WTC11 (cell line): ENCODE measurements at regions not wholly inside any gene's neighbourhood (a gene's known extent, or its start where the extent isn't known, plus 50 kb on each side); places are given as distances from the start of the nearest gene placed in this dataset.

Source experiments
- ATAC-seq: fragments of 200-7000 bp; cut with Tn5 transposase; 2 replicates; pipeline ENCODE4 v1.10.0; 2021; ENCODE audit warnings: mild to moderate bottlenecking, moderate library complexity
- CTCF ChIA-PET: fragments of 300-600 bp; sonication (Branson Sonifier 250); formaldehyde crosslinking; loops from one replicate; lab custom pipeline; 2021; ENCODE audit warnings: antibody characterized with exemption; lab: Charles Lee
- POLR2A ChIA-PET: fragments of 350-600 bp; sonication (Branson Sonifier 250); formaldehyde crosslinking; loops from one replicate; lab custom pipeline; 2021; ENCODE audit warnings: antibody characterized with exemption; lab: Charles Lee
- DNase-seq: peaks from one replicate; pipeline ENCODE4 v3.0.0; 2021; ENCODE audit warnings: low spot score
- H3K27ac Mint-ChIP-seq: 2 replicates; pipeline ENCODE4 v1.8.0; 2021; ENCODE audit warnings: mixed read lengths
- H3K27me3 Mint-ChIP-seq: 2 replicates; pipeline ENCODE4 v1.8.0; 2021; ENCODE audit warnings: low read depth, mild to moderate bottlenecking, moderate library complexity, mixed read lengths
- H3K36me3 Mint-ChIP-seq: 2 replicates; pipeline ENCODE4 v1.8.0; 2021; ENCODE audit warnings: mixed read lengths
- H3K4me1 Mint-ChIP-seq: 2 replicates; pipeline ENCODE4 v1.8.0; 2022; ENCODE audit warnings: mixed read lengths
- H3K4me3 Mint-ChIP-seq: 2 replicates; pipeline ENCODE4 v1.8.0; 2021; ENCODE audit warnings: mild to moderate bottlenecking, moderate library complexity, mixed read lengths
- H3K9me3 Mint-ChIP-seq: 2 replicates; pipeline ENCODE4 v1.8.0; 2021; ENCODE audit warnings: mixed read lengths
- ATF1 ChIP-seq: sonication (generic); formaldehyde crosslinking; IDR thresholded peaks from 2 replicates; pipeline ENCODE4 v1.8.1; 2023; ENCODE audit warnings: mild to moderate bottlenecking, moderate library complexity, missing genetic modification reagents
- CREM ChIP-seq: sonication (generic); formaldehyde crosslinking; IDR thresholded peaks from 2 replicates; pipeline ENCODE4 v1.8.1; 2022; ENCODE audit warnings: mild to moderate bottlenecking, missing genetic modification reagents, moderate library complexity
- ELF4 ChIP-seq: sonication (generic); formaldehyde crosslinking; IDR thresholded peaks from 2 replicates; pipeline ENCODE4 v1.8.1; 2022; ENCODE audit warnings: low read depth, mild to moderate bottlenecking, moderate library complexity, missing genetic modification reagents
- IRF2 ChIP-seq: sonication (generic); formaldehyde crosslinking; IDR thresholded peaks from 2 replicates; pipeline ENCODE4 v1.8.0; 2022; ENCODE audit warnings: low read depth, missing genetic modification reagents, borderline replicate concordance
- KAT7 ChIP-seq: sonication (generic); formaldehyde crosslinking; IDR thresholded peaks from 2 replicates; pipeline ENCODE4 v1.8.1; 2023; ENCODE audit warnings: missing genetic modification reagents, mild to moderate bottlenecking, borderline replicate concordance
- NFE2L1 ChIP-seq: sonication (generic); formaldehyde crosslinking; IDR thresholded peaks from 2 replicates; pipeline ENCODE4 v1.8.1; 2023; ENCODE audit warnings: missing genetic modification reagents
- NFYB ChIP-seq: sonication (generic); formaldehyde crosslinking; conservative IDR thresholded peaks from 2 replicates; pipeline ENCODE4 v1.8.0; 2022; ENCODE audit warnings: low read depth, missing genetic modification reagents
- SP1 ChIP-seq: sonication (generic); formaldehyde crosslinking; conservative IDR thresholded peaks from 2 replicates; pipeline ENCODE4 v1.8.1; 2022; ENCODE audit warnings: missing genetic modification reagents
- TCF7 ChIP-seq: sonication (generic); formaldehyde crosslinking; IDR thresholded peaks from 2 replicates; pipeline ENCODE4 v1.8.0; 2022; ENCODE audit warnings: mild to moderate bottlenecking, low read depth, missing genetic modification reagents, moderate library complexity
- TEAD4 ChIP-seq: sonication (generic); formaldehyde crosslinking; IDR thresholded peaks from 2 replicates; pipeline ENCODE4 v1.8.0; 2022; ENCODE audit warnings: mild to moderate bottlenecking, missing genetic modification reagents
- ZNF232 ChIP-seq: sonication (generic); formaldehyde crosslinking; IDR thresholded peaks from 2 replicates; pipeline ENCODE4 v1.8.0; 2022; ENCODE audit warnings: mild to moderate bottlenecking, missing genetic modification reagents
- ZNF423 ChIP-seq: fragments of 250-450 bp; sonication (Bioruptor Pico); IDR thresholded peaks from 2 replicates; pipeline ENCODE4 v2.1.2; 2022; ENCODE audit warnings: mild to moderate bottlenecking, moderate library complexity
- TF ChIP-seq, protein P1 (sequence below): sonication (generic); formaldehyde crosslinking; IDR thresholded peaks from 2 replicates; pipeline ENCODE4 v1.8.1; 2023; ENCODE audit warnings: mild to moderate bottlenecking, missing genetic modification reagents, borderline replicate concordance
- TF ChIP-seq, protein P2 (sequence below): sonication (generic); formaldehyde crosslinking; IDR thresholded peaks from 2 replicates; pipeline ENCODE4 v1.8.0; 2023; ENCODE audit warnings: mild to moderate bottlenecking, missing genetic modification reagents
- TF ChIP-seq, protein P3 (sequence below): sonication (generic); formaldehyde crosslinking; IDR thresholded peaks from 2 replicates; pipeline ENCODE4 v1.8.1; 2023; ENCODE audit warnings: mild to moderate bottlenecking, moderate library complexity, missing genetic modification reagents
- TF ChIP-seq, protein P4 (sequence below): sonication (generic); formaldehyde crosslinking; IDR thresholded peaks from 2 replicates; pipeline ENCODE4 v1.8.0; 2022; ENCODE audit warnings: mild to moderate bottlenecking, missing genetic modification reagents
- TF ChIP-seq, protein P5 (sequence below): sonication (generic); formaldehyde crosslinking; IDR thresholded peaks from 2 replicates; pipeline ENCODE4 v1.8.0; 2023; ENCODE audit warnings: missing genetic modification reagents
- TF ChIP-seq, protein P6 (sequence below): sonication (generic); formaldehyde crosslinking; IDR thresholded peaks from 2 replicates; pipeline ENCODE4 v1.8.0; 2022; ENCODE audit warnings: missing genetic modification reagents

DNA sequence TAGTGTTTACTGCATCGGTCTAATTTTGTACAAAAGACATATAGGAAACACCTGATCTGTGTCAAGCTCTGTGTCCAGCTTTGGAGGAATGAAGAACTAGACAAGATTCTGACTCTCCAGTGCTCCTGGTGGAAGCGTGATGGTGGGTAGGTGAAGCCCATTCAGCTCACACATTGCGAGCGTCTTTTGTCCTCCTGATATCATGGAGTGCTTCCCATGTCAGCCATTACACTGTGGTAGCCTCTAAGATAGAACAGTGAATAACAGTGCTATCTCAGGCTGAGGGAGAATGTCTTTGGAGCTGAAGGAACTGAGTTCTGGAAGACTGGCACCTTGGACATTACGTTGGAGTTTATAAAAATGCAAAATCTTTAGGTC lies 350.2 kb downstream of the CYRIA start (continued):
- TF ChIP-seq, protein P1, sequence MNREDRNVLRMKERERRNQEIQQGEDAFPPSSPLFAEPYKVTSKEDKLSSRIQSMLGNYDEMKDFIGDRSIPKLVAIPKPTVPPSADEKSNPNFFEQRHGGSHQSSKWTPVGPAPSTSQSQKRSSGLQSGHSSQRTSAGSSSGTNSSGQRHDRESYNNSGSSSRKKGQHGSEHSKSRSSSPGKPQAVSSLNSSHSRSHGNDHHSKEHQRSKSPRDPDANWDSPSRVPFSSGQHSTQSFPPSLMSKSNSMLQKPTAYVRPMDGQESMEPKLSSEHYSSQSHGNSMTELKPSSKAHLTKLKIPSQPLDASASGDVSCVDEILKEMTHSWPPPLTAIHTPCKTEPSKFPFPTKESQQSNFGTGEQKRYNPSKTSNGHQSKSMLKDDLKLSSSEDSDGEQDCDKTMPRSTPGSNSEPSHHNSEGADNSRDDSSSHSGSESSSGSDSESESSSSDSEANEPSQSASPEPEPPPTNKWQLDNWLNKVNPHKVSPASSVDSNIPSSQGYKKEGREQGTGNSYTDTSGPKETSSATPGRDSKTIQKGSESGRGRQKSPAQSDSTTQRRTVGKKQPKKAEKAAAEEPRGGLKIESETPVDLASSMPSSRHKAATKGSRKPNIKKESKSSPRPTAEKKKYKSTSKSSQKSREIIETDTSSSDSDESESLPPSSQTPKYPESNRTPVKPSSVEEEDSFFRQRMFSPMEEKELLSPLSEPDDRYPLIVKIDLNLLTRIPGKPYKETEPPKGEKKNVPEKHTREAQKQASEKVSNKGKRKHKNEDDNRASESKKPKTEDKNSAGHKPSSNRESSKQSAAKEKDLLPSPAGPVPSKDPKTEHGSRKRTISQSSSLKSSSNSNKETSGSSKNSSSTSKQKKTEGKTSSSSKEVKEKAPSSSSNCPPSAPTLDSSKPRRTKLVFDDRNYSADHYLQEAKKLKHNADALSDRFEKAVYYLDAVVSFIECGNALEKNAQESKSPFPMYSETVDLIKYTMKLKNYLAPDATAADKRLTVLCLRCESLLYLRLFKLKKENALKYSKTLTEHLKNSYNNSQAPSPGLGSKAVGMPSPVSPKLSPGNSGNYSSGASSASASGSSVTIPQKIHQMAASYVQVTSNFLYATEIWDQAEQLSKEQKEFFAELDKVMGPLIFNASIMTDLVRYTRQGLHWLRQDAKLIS, result no peak
- no peak for TF ChIP-seq CREM
- TF ChIP-seq NFE2L1, result no peak
- TF ChIP-seq NFYB (CRISPR knock-in tag), result no peak
- TF ChIP-seq, protein P2, sequence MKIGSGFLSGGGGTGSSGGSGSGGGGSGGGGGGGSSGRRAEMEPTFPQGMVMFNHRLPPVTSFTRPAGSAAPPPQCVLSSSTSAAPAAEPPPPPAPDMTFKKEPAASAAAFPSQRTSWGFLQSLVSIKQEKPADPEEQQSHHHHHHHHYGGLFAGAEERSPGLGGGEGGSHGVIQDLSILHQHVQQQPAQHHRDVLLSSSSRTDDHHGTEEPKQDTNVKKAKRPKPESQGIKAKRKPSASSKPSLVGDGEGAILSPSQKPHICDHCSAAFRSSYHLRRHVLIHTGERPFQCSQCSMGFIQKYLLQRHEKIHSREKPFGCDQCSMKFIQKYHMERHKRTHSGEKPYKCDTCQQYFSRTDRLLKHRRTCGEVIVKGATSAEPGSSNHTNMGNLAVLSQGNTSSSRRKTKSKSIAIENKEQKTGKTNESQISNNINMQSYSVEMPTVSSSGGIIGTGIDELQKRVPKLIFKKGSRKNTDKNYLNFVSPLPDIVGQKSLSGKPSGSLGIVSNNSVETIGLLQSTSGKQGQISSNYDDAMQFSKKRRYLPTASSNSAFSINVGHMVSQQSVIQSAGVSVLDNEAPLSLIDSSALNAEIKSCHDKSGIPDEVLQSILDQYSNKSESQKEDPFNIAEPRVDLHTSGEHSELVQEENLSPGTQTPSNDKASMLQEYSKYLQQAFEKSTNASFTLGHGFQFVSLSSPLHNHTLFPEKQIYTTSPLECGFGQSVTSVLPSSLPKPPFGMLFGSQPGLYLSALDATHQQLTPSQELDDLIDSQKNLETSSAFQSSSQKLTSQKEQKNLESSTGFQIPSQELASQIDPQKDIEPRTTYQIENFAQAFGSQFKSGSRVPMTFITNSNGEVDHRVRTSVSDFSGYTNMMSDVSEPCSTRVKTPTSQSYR (CRISPR knock-in tag), result no peak

DNA sequence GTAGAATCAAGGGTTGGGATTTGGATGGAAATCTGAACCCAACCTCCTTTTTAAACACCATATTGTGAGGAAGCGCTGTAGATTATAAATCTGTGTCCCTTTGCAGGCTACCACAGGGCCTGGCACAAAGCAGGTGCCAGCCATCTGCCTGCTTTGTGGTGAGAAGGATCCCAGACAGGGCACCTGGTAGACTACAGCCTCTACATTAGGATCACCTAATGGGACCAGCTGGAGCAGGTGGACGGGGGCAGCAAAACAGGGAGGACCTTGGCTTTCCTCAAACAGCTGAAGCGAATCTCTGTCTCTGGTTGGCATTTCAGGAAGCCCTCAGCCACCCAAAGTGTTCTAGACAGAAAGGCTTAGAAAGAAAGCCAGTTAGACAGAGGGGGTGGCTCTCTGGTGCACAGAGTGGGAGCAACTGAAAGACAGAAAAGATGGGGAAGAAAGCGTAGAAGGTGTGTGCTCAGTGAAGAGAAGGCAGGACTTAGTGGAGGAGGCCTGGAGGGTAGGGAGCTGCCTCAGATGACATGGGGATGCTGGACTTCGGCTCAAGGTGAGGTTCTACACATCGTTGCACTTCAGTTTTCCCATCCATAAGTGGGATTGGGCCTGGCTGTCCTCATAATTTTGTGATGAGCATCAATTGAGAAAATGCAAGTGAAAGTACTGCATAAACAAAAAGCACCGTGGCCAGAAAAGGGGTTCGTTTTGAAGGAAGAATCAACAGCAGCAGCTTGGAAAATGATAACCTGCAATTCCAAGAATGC lies 350.8 kb downstream of the CYRIA start:
- CTCF ChIA-PET, result interaction anchor here (1.6 kb wide), 1 partner anchor 11 kb away, joined by 3 read pairs; no protein-coding TSS in a partner anchor
- POLR2A ChIA-PET, result no interaction called here
- no peaks in the 10 kb centered on the region for H3K9me3 Mint-ChIP-seq

More for the DNA sequence above, 350.8 kb downstream of the CYRIA start:
- H3K27ac Mint-ChIP-seq, result no peak overlapping the region
- no peak for TF ChIP-seq TCF7
- TF ChIP-seq KAT7 (CRISPR knock-in tag), result no peak
- TF ChIP-seq IRF2, result no peak
- TF ChIP-seq, protein P3, sequence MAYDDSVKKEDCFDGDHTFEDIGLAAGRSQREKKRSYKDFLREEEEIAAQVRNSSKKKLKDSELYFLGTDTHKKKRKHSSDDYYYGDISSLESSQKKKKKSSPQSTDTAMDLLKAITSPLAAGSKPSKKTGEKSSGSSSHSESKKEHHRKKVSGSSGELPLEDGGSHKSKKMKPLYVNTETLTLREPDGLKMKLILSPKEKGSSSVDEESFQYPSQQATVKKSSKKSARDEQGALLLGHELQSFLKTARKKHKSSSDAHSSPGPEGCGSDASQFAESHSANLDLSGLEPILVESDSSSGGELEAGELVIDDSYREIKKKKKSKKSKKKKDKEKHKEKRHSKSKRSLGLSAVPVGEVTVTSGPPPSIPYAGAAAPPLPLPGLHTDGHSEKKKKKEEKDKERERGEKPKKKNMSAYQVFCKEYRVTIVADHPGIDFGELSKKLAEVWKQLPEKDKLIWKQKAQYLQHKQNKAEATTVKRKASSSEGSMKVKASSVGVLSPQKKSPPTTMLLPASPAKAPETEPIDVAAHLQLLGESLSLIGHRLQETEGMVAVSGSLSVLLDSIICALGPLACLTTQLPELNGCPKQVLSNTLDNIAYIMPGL (CRISPR knock-in tag), result no peak
- TF ChIP-seq, protein P4, sequence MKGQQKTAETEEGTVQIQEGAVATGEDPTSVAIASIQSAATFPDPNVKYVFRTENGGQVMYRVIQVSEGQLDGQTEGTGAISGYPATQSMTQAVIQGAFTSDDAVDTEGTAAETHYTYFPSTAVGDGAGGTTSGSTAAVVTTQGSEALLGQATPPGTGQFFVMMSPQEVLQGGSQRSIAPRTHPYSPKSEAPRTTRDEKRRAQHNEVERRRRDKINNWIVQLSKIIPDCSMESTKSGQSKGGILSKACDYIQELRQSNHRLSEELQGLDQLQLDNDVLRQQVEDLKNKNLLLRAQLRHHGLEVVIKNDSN (CRISPR knock-in tag), result no peak
- no peak for TF ChIP-seq ATF1 (CRISPR knock-in tag)
- no peak for TF ChIP-seq ZNF423 (CRISPR knock-in tag)
- TF ChIP-seq SP1, result no peak
- TF ChIP-seq, protein P5, sequence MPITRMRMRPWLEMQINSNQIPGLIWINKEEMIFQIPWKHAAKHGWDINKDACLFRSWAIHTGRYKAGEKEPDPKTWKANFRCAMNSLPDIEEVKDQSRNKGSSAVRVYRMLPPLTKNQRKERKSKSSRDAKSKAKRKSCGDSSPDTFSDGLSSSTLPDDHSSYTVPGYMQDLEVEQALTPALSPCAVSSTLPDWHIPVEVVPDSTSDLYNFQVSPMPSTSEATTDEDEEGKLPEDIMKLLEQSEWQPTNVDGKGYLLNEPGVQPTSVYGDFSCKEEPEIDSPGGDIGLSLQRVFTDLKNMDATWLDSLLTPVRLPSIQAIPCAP (CRISPR knock-in tag), result no peak
- TF ChIP-seq ELF4 (CRISPR knock-in tag), result no peak
- TF ChIP-seq, protein P2 (CRISPR knock-in tag), result no peak
- TF ChIP-seq, protein P6, sequence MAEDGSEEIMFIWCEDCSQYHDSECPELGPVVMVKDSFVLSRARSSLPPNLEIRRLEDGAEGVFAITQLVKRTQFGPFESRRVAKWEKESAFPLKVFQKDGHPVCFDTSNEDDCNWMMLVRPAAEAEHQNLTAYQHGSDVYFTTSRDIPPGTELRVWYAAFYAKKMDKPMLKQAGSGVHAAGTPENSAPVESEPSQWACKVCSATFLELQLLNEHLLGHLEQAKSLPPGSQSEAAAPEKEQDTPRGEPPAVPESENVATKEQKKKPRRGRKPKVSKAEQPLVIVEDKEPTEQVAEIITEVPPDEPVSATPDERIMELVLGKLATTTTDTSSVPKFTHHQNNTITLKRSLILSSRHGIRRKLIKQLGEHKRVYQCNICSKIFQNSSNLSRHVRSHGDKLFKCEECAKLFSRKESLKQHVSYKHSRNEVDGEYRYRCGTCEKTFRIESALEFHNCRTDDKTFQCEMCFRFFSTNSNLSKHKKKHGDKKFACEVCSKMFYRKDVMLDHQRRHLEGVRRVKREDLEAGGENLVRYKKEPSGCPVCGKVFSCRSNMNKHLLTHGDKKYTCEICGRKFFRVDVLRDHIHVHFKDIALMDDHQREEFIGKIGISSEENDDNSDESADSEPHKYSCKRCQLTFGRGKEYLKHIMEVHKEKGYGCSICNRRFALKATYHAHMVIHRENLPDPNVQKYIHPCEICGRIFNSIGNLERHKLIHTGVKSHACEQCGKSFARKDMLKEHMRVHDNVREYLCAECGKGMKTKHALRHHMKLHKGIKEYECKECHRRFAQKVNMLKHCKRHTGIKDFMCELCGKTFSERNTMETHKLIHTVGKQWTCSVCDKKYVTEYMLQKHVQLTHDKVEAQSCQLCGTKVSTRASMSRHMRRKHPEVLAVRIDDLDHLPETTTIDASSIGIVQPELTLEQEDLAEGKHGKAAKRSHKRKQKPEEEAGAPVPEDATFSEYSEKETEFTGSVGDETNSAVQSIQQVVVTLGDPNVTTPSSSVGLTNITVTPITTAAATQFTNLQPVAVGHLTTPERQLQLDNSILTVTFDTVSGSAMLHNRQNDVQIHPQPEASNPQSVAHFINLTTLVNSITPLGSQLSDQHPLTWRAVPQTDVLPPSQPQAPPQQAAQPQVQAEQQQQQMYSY (CRISPR knock-in tag), result no peak
- no peak for TF ChIP-seq TEAD4
- no peak for TF ChIP-seq ZNF232 (CRISPR knock-in tag)
- H3K36me3 Mint-ChIP-seq, result no peaks in the 10 kb centered on the region
- DNase-seq (no peak), ATAC-seq (no peak)
- H3K4me3 Mint-ChIP-seq, result no peak overlapping the region
- no peaks in the 10 kb centered on the region for H3K27me3 Mint-ChIP-seq
- peaks cover 16% of the 10 kb centered on the region for H3K4me1 Mint-ChIP-seq
